GM12878 (cell line): ENCODE measurements at regions not wholly inside any gene's neighbourhood (a gene's known extent, or its start where the extent isn't known, plus 50 kb on each side); places are given as distances from the start of the nearest gene placed in this dataset.

Experiments used
- ATAC-seq: fragments of 200-7000 bp; cut with Tn5 transposase; 3 replicates; pipeline ENCODE4 v1.9.1; 2020; ENCODE audit warnings: mild to moderate bottlenecking, moderate library complexity
- BruUV-seq: library from RNA; stranded (reverse); fragments of 400-500 nt; replicated peaks from 2 replicates; lab custom pipeline; 2021; lab: Mats Ljungman, UMichigan
- CTCF ChIA-PET: fragments of 300-600 bp; sonication (Branson Sonifier 250); formaldehyde crosslinking; extraction: SDS; loops from one replicate; lab custom pipeline; 2021; ENCODE audit warnings: inconsistent platforms; lab: Yijun Ruan, JAX
- POLR2A ChIA-PET: fragments of 350-600 bp; formaldehyde crosslinking; extraction: SDS; loops from one replicate; lab custom pipeline; 2021; ENCODE audit warnings: inconsistent platforms; lab: Charles Lee
- RAD21 ChIA-PET: fragments of 300-600 bp; sonication (Branson Sonifier 250); formaldehyde crosslinking; loops from one replicate; lab custom pipeline; 2023; ENCODE audit warnings: antibody characterized with exemption; ENCODE audit not compliant: unreplicated experiment; lab: Charles Lee
- SMC1A ChIA-PET: fragments of 300-600 bp; sonication (Branson Sonifier 250); formaldehyde crosslinking; loops from one replicate; lab custom pipeline; 2023; ENCODE audit not compliant: unreplicated experiment, uncharacterized antibody; lab: Charles Lee
- DNase-seq: peaks from one replicate; pipeline ENCODE4 v3.0.0-alpha.2; 2011; ENCODE audit warnings: low read depth, low spot score
- FAIRE-seq: peaks from 3 replicates; lab custom pipeline; 2011; peaks lifted over from hg19 to GRCh38; lab: Jason Lieb, UNC
- H2AFZ ChIP-seq: 2 replicates; pipeline ENCODE4 v1.6.0; 2011; ENCODE audit warnings: low read depth, low read length, control low read depth; ENCODE audit not compliant: control insufficient read depth
- H3K27ac ChIP-seq: 2 replicates; pipeline ENCODE4 v1.5.1; 2011; ENCODE audit warnings: control low read depth; ENCODE audit not compliant: control insufficient read depth, insufficient read depth
- H3K27me3 ChIP-seq, 2 experiments: replicated peaks in 1 of 2; 2 replicates each; pipeline versions ENCODE4 v1.6.0 to v1.6.1; 2011; ENCODE audit warnings: low read length in 1 of 2; ENCODE audit not compliant: control insufficient read depth in 2 of 2, insufficient read depth in 2 of 2
- H3K36me3 ChIP-seq, 2 experiments: 2 replicates each; pipeline ENCODE4 v1.5.1; 2011; ENCODE audit warnings: low read length in 1 of 2; ENCODE audit not compliant: control insufficient read depth in 2 of 2, insufficient read depth in 2 of 2
- H3K4me1 ChIP-seq: 2 replicates; pipeline ENCODE4 v1.6.1; 2011; ENCODE audit warnings: mild to moderate bottlenecking, low read length, moderate library complexity, mixed read lengths; ENCODE audit not compliant: control insufficient read depth, insufficient read depth
- H3K4me2 ChIP-seq: 2 replicates; pipeline ENCODE4 v1.6.0; 2011; ENCODE audit warnings: control low read depth; ENCODE audit not compliant: control insufficient read depth, insufficient read depth
- H3K4me3 ChIP-seq: fragments of 200-600 bp; sonication (generic); 2 replicates; pipeline ENCODE4 v1.5.1; 2016
- H3K79me2 ChIP-seq: 2 replicates; pipeline ENCODE4 v1.6.0; 2011; ENCODE audit warnings: low read length; ENCODE audit not compliant: control insufficient read depth, insufficient read depth
- H3K9ac ChIP-seq: 2 replicates; pipeline ENCODE4 v1.8.0; 2011; ENCODE audit warnings: low read length, control low read depth, mixed read lengths; ENCODE audit not compliant: control insufficient read depth, insufficient read depth
- H3K9me3 ChIP-seq: replicated peaks from 3 replicates; pipeline ENCODE4 v1.5.1; 2011; ENCODE audit warnings: mild to moderate bottlenecking, low read length; ENCODE audit not compliant: control insufficient read depth, insufficient read depth
- H4K20me1 ChIP-seq: 2 replicates; pipeline ENCODE4 v1.6.0; 2011; ENCODE audit not compliant: control insufficient read depth, insufficient read depth
- NFYA ChIP-seq: IDR thresholded peaks from 2 replicates; pipeline ENCODE4 v1.6.1; 2011; ENCODE audit warnings: low read depth, mild to moderate bottlenecking, low read length, improper control_type of control experiment, borderline replicate concordance
- NR2C2 ChIP-seq: IDR thresholded peaks from 2 replicates; pipeline ENCODE4 v1.6.1; 2011; ENCODE audit warnings: borderline replicate concordance, low read depth; ENCODE audit not compliant: control insufficient read depth, insufficient read length
- RB1 ChIP-seq: fragments of 450-650 bp; formaldehyde crosslinking; IDR thresholded peaks from 2 replicates; pipeline ENCODE4 v1.6.1; 2017; ENCODE audit warnings: mild to moderate bottlenecking, borderline replicate concordance
- RBBP5 ChIP-seq: fragments of 200-600 bp; sonication (generic); conservative IDR thresholded peaks from 2 replicates; pipeline ENCODE4 v1.6.1; 2016
- RFX5 ChIP-seq: IDR thresholded peaks from 2 replicates; pipeline ENCODE4 v1.6.1; 2011; ENCODE audit warnings: low read depth, low read length, improper control_type of control experiment
- SREBF1 ChIP-seq: IDR thresholded peaks from 2 replicates; pipeline ENCODE4 v1.6.1; 2012; ENCODE audit warnings: mild to moderate bottlenecking, low read length
- WGBS: methylation state at CpG from one replicate; pipeline ENCODE4 v1.1.6; 2016; ENCODE audit warnings: low lambda C conversion rate; ENCODE audit not compliant: insufficient replicate concordance, insufficient coverage; ENCODE audit errors: missing lambda C conversion rate; 5-methylcytosine and 5-hydroxymethylcytosine counted together
- in situ Hi-C: fragments of 300-500 bp; cut with MboI; formaldehyde crosslinking; loops from 9 replicates; pipeline ENCODE4 v1.14.3; 2018; ENCODE audit warnings: mixed read lengths
- intact Hi-C: fragments of 100-400 bp; cut with micrococcal nuclease; formaldehyde crosslinking; loops from one replicate; pipeline ENCODE4 v1.14.2; 2022; ENCODE audit not compliant: unreplicated experiment
- TF ChIP-seq, protein P1 (sequence below): IDR thresholded peaks from 2 replicates; pipeline ENCODE4 v1.6.1; 2012; ENCODE audit warnings: improper control_type of control experiment, low read depth, low read length; ENCODE audit not compliant: insufficient replicate concordance
- TF ChIP-seq, protein P2 (sequence below): fragments of 450-650 bp; IDR thresholded peaks from 2 replicates; pipeline ENCODE4 v1.6.1; 2016; ENCODE audit warnings: mild to moderate bottlenecking

DNA sequence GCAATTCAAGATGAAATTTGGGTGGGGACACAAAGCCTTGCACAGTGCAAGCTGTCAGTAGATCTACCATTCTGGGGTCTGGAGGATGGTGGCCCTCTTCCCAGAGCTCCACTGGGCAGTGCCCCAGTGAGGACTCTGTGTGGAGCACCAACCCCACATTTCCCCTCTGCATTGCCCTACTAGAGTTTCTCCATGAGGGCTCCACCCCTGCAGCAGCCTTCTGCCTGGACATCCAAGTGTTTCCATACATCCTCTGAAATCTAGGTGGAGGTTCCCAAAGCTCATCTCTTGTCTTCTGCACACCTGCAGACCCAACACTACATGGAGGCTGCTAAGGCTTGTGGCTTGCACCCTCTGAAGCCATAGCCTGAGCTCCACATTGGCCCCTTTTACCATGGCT, 402.3 kb downstream of the RAB28 start (continued):
- TF ChIP-seq, protein P1, sequence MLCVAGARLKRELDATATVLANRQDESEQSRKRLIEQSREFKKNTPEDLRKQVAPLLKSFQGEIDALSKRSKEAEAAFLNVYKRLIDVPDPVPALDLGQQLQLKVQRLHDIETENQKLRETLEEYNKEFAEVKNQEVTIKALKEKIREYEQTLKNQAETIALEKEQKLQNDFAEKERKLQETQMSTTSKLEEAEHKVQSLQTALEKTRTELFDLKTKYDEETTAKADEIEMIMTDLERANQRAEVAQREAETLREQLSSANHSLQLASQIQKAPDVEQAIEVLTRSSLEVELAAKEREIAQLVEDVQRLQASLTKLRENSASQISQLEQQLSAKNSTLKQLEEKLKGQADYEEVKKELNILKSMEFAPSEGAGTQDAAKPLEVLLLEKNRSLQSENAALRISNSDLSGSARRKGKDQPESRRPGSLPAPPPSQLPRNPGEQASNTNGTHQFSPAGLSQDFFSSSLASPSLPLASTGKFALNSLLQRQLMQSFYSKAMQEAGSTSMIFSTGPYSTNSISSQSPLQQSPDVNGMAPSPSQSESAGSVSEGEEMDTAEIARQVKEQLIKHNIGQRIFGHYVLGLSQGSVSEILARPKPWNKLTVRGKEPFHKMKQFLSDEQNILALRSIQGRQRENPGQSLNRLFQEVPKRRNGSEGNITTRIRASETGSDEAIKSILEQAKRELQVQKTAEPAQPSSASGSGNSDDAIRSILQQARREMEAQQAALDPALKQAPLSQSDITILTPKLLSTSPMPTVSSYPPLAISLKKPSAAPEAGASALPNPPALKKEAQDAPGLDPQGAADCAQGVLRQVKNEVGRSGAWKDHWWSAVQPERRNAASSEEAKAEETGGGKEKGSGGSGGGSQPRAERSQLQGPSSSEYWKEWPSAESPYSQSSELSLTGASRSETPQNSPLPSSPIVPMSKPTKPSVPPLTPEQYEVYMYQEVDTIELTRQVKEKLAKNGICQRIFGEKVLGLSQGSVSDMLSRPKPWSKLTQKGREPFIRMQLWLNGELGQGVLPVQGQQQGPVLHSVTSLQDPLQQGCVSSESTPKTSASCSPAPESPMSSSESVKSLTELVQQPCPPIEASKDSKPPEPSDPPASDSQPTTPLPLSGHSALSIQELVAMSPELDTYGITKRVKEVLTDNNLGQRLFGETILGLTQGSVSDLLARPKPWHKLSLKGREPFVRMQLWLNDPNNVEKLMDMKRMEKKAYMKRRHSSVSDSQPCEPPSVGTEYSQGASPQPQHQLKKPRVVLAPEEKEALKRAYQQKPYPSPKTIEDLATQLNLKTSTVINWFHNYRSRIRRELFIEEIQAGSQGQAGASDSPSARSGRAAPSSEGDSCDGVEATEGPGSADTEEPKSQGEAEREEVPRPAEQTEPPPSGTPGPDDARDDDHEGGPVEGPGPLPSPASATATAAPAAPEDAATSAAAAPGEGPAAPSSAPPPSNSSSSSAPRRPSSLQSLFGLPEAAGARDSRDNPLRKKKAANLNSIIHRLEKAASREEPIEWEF = no peak
- no peak for TF ChIP-seq RBBP5
- no peak for TF ChIP-seq NR2C2
- TF ChIP-seq SREBF1 = no peak
- TF ChIP-seq, protein P2, sequence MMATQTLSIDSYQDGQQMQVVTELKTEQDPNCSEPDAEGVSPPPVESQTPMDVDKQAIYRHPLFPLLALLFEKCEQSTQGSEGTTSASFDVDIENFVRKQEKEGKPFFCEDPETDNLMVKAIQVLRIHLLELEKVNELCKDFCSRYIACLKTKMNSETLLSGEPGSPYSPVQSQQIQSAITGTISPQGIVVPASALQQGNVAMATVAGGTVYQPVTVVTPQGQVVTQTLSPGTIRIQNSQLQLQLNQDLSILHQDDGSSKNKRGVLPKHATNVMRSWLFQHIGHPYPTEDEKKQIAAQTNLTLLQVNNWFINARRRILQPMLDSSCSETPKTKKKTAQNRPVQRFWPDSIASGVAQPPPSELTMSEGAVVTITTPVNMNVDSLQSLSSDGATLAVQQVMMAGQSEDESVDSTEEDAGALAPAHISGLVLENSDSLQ = no peak
- TF ChIP-seq RFX5 = no peak

DNA sequence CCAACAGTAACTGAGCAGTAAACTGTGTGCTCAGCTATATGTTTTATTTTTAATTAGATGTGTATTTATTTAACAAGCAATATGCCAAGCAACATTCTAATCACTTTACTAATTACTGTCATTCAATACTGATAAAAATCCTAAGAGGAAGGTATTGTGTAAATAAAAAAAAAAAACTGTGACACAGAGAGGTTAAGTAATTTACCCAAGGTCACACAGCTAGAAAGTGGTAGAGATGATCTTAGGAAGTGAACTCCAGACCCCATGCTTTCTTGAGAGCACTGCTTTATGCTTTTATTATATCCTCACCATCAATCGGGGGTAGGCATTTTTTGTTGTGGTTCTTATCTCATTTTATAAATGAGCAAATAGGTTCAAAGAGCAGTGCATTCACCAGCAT, 417.1 kb downstream of the RAB28 start:
- no peaks in the 10 kb centered on the region for H3K36me3 ChIP-seq
- no peak overlapping the region for H3K4me3 ChIP-seq
- DNase-seq (no peak), FAIRE-seq (no peak), ATAC-seq (no peak)
- intact Hi-C loops = no loop called here
- RAD21 ChIA-PET = no interaction called here
- no peaks in the 10 kb centered on the region for H3K9me3 ChIP-seq
- no peaks in the 10 kb centered on the region for H3K27me3 ChIP-seq
- in situ Hi-C loops = no loop called here
- SMC1A ChIA-PET = no interaction called here
- CTCF ChIA-PET = no interaction called here
- H3K79me2 ChIP-seq = no peaks in the 10 kb centered on the region
- TF ChIP-seq NFYA (no peak), RB1 (no peak)
- H3K4me1 ChIP-seq = no peaks in the 10 kb centered on the region
- BruUV-seq = no TSS peak
- WGBS = 26% methylated on average over 1 of the region's 1 CpG
- no peaks in the 10 kb centered on the region for H4K20me1 ChIP-seq
- no peak overlapping the region for H2AFZ ChIP-seq
- H3K27ac ChIP-seq = no peak overlapping the region
- no peak overlapping the region for H3K4me2 ChIP-seq
- POLR2A ChIA-PET = no interaction called here
- no peak overlapping the region for H3K9ac ChIP-seq
